ENCODE measurements at regions not wholly inside any gene's neighbourhood (a gene's known extent, or its start where the extent isn't known, plus 50 kb on each side); places are given as distances from the start of the nearest gene placed in this dataset.
A peak's percentile ranks its signal among the peaks of the same experiment; 100 is the strongest.

GRCh38 chr9:748861-749497 lies 92.5 kb upstream of the DMRT1 start:
- no peak overlapping the region for H3K27ac ChIP-seq (ENCODE audit: insufficient read depth, low read length)
- no peaks in the 10 kb centered on the region for H3K9me3 ChIP-seq (ENCODE audit: control insufficient read depth, insufficient read depth, low read depth, low read length)
- no peak overlapping the region for H2AFZ ChIP-seq (ENCODE audit: low read length)
- H3K9ac ChIP-seq (ENCODE audit: insufficient read depth, low read length): no peak overlapping the region
- no peaks in the 10 kb centered on the region for H3K27me3 ChIP-seq (ENCODE audit: control insufficient read depth, insufficient read depth, low read length)
- H3K4me1 ChIP-seq (ENCODE audit: control insufficient read depth, extremely low read depth, insufficient read depth, low read length): peaks cover 9% of the 10 kb centered on the region
- no peak for DNase-seq (ENCODE audit: low read depth in 2 of 2)
- H3K79me2 ChIP-seq (ENCODE audit: control insufficient read depth, insufficient read depth, low read length): no peaks in the 10 kb centered on the region
- no peaks in the 10 kb centered on the region for H4K20me1 ChIP-seq (ENCODE audit: control insufficient read depth, extremely low read depth, insufficient read depth, low read length)
- no peak overlapping the region for H3K4me3 ChIP-seq (replicated peaks in 1 of 4; ENCODE audit: control extremely low read depth in 1 of 4, insufficient read depth in 1 of 4, low read depth in 3 of 4, low read length in 4 of 4)
- no peak overlapping the region for H3K4me2 ChIP-seq (ENCODE audit: extremely low read depth, insufficient read depth, low read length)
- TF ChIP-seq EZH2 (IDR thresholded peaks at IDR 0.05; ENCODE audit: low read length, missing control alignments) (no peak), CTCF (conservative IDR thresholded peaks at IDR 0.05 in 1 of 2, IDR thresholded peaks at IDR 0.05 in 1 of 2; ENCODE audit: low read depth in 1 of 2, low read length in 2 of 2) (no peak)
- peaks cover 7% of the 10 kb centered on the region for H3K36me3 ChIP-seq (ENCODE audit: control insufficient read depth, insufficient read depth, low read length)

GRCh38 chr9:749716-750115 lies 91.8 kb upstream of the DMRT1 start:
- Histone ChIP-seq H2AFZ (ENCODE audit: low read length) (no peak overlapping the region), H3K9me3 (ENCODE audit: control insufficient read depth, insufficient read depth, low read depth, low read length) (no peaks in the 10 kb centered on the region), H3K4me2 (ENCODE audit: extremely low read depth, insufficient read depth, low read length) (no peak overlapping the region), H3K27ac (ENCODE audit: insufficient read depth, low read length) (no peak overlapping the region), H3K4me3 (replicated peaks in 1 of 4; ENCODE audit: control extremely low read depth in 1 of 4, insufficient read depth in 1 of 4, low read depth in 3 of 4, low read length in 4 of 4) (no peak overlapping the region), H4K20me1 (ENCODE audit: control insufficient read depth, extremely low read depth, insufficient read depth, low read length) (no peaks in the 10 kb centered on the region), H3K4me1 (ENCODE audit: control insufficient read depth, extremely low read depth, insufficient read depth, low read length) (peaks cover 9% of the 10 kb centered on the region), H3K79me2 (ENCODE audit: control insufficient read depth, insufficient read depth, low read length) (no peaks in the 10 kb centered on the region), H3K36me3 (ENCODE audit: control insufficient read depth, insufficient read depth, low read length) (peaks cover 4% of the 10 kb centered on the region), H3K9ac (ENCODE audit: insufficient read depth, low read length) (no peak overlapping the region), H3K27me3 (ENCODE audit: control insufficient read depth, insufficient read depth, low read length) (no peaks in the 10 kb centered on the region)
- peak in 1 of 2 donors; percentile 63 for DNase-seq (ENCODE audit: low read depth in 2 of 2)
- TF ChIP-seq EZH2 (IDR thresholded peaks at IDR 0.05; ENCODE audit: low read length, missing control alignments): no peak
- no peak for TF ChIP-seq CTCF (conservative IDR thresholded peaks at IDR 0.05 in 1 of 2, IDR thresholded peaks at IDR 0.05 in 1 of 2; ENCODE audit: low read depth in 1 of 2, low read length in 2 of 2)

- Histone ChIP-seq H3K4me1 (ENCODE audit: control insufficient read depth, extremely low read depth, insufficient read depth, low read length) (peaks cover 9% of the 10 kb centered on the region), H3K9me3 (ENCODE audit: control insufficient read depth, insufficient read depth, low read depth, low read length) (no peaks in the 10 kb centered on the region), H3K27ac (ENCODE audit: insufficient read depth, low read length) (no peak overlapping the region), H3K4me3 (replicated peaks in 1 of 4; ENCODE audit: control extremely low read depth in 1 of 4, insufficient read depth in 1 of 4, low read depth in 3 of 4, low read length in 4 of 4) (no peak overlapping the region), H3K4me2 (ENCODE audit: extremely low read depth, insufficient read depth, low read length) (no peak overlapping the region), H2AFZ (ENCODE audit: low read length) (no peak overlapping the region), H3K79me2 (ENCODE audit: control insufficient read depth, insufficient read depth, low read length) (no peaks in the 10 kb centered on the region), H3K27me3 (ENCODE audit: control insufficient read depth, insufficient read depth, low read length) (no peaks in the 10 kb centered on the region), H4K20me1 (ENCODE audit: control insufficient read depth, extremely low read depth, insufficient read depth, low read length) (no peaks in the 10 kb centered on the region), H3K9ac (ENCODE audit: insufficient read depth, low read length) (no peak overlapping the region), H3K36me3 (ENCODE audit: control insufficient read depth, insufficient read depth, low read length) (peaks cover 4% of the 10 kb centered on the region)
- TF ChIP-seq EZH2 (IDR thresholded peaks at IDR 0.05; ENCODE audit: low read length, missing control alignments) (no peak), CTCF (conservative IDR thresholded peaks at IDR 0.05 in 1 of 2, IDR thresholded peaks at IDR 0.05 in 1 of 2; ENCODE audit: low read depth in 1 of 2, low read length in 2 of 2) (no peak)
- no peak for DNase-seq (ENCODE audit: low read depth in 2 of 2)
Measured at GRCh38 chr9:750249-750967, 91.1 kb upstream of the DMRT1 start.

Data from fibroblast of lung (primary cell).